ENCODE measurements at regions not wholly inside any gene's neighbourhood (a gene's known extent, or its start where the extent isn't known, plus 50 kb on each side); places are given as distances from the start of the nearest gene placed in this dataset.
"Not testable (repeated sequence)": the region's sequence is repeated elsewhere in the genome, so short reads cannot be mapped to it uniquely, and the experiment has no call there.

DNA sequence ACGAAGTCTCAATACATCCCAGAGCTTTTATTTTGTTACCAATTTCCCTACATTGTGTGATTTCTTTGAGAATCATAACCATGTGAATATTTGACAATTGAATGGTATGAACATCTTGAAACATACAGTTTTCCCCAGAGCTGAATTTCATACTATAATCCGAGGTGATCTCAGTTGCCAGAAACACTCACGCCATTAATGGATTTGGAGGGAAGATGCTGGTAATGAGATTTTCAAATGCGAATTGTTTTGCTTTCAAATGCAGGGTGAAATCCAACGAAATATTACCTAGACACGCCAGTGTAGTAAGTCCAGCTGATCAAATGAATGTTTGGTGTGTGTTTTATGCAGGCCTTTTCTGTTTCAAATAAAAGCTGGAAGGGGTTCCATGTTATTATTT lies 277.8 kb upstream of the CDH5 start:
- no peak for DNase-seq

DNA sequence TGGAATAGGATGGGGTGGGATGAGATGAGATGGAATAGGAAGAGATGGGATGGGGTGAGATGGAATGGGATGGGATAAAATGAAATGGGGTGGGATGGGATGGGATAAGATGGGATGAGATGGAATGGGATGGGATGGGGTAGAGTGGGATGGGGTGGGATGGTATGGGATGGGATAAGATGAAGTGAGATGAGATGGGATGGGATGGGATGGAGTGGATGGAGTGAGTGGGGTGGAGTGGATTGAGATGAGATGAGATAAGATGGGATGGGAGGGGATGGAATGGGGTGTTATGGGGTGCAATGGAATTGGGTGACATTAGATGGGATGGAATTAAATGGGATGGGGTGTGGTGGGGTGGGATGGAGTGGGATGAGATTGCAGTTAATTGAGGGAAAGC lies 279.2 kb upstream of the CDH5 start:
- DNase-seq: no peak

DNA sequence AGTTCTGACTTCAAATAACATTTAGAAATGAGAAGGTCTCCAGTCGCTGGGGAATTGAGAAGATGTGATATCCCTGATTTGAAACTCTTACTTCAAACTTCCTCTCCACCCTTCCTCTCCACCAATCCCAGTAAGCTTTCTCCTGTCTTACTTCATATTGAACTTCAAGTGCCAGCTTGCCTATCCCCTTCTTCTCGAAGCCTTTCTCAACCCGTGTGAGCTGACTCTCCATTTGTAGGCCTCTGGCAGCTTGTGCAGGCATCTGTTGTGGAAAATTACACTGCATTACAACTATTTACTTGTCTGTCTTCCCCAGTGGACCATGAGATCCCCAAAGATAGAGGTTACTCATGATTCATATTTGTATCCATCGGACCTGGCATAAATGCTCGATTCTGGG lies 280.8 kb upstream of the CDH5 start:
- DNase-seq: no peak

DNA sequence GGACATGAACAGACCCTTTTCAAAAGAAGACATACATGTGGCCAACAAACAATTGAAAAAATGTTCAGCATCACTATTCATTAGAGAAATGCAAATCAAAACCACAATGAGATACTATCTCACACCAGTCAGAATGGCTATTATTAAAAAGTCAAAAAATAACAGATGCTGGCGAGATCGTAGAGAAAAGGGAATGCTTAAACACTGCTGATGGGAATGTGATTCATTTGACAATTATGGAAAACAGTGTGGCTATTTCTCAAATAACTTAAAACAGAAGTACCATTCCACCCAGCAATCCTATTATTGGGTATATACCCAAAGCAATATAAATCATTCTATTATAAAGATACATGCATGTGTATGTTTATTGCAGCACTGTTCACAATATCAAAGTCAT lies 281.8 kb upstream of the CDH5 start:
- not testable (repeated sequence) for DNase-seq

- DNase-seq: no peak
Measured at GRCh38 chr16:66084306-66084705, 282.2 kb upstream of the CDH5 start.

DNA sequence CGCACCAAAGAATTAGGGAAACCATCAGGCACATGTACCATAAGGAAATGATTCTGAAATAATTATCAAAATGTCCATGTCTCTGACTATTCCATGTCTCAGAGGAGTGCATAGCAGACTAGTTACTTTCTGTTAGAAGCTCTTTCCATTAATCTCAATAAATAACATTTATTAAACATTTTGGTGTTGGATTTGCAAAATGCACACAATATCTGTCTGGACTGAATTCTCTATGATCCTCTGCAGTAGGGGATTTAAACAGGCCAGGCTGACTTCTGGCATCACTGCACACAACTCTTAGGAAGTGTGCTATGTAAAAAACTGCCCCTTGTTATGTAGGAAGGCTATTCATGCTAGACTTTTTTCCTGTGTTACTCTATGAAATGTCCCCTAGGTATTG lies 283.3 kb upstream of the CDH5 start:
- no peak for DNase-seq

GRCh38 chr16:66082424-66082823 lies 284.1 kb upstream of the CDH5 start:
- no peak for DNase-seq

- no peak for DNase-seq
Measured at GRCh38 chr16:66081775-66082366, 284.6 kb upstream of the CDH5 start.

- DNase-seq: no peak
Measured at GRCh38 chr16:66079671-66080334, 286.7 kb upstream of the CDH5 start.

- no peak for DNase-seq
Measured at GRCh38 chr16:66070140-66070917, 296.2 kb upstream of the CDH5 start.

GRCh38 chr16:66069587-66069986 lies 296.9 kb upstream of the CDH5 start:
- no peak for DNase-seq

GRCh38 chr16:66066404-66066803 lies 300.1 kb upstream of the CDH5 start:
- DNase-seq: no peak

- DNase-seq: no peak
Measured at GRCh38 chr16:66065925-66066324, 300.6 kb upstream of the CDH5 start.

DNA sequence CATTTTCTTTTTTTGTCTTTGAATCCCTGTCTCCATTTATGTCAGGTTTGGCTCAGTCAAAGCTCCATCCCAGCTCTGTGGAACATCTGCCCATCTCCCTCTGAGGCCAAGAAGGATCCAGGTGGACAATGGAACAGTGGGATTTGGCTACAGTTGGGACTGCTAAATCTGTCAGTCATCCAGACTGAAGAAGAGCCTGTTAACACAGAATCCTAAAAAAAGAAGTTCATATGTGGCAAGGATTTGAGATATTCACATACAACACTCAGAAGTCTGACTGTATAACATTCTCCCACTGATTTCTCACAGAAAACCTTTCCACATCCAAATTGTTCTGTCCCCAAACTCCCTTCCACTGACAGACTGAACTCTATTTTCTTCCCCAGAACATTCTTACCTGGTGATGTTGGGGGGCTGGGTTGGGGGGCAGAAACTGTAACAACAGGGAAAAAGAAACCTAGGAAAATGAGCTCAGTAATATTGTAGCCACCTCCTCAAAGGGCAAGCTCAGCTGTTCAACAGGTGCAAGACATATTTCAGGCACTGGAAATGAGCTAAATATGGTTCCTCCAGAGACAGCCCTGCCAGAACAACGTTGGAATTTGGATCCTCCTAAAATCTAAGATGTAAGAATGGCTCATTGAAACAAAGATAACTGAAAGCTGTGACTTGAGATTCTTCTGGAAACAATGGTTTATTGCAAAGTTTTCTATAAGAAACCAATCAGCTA lies 301.5 kb upstream of the CDH5 start:
- DNase-seq: no peak

DNA sequence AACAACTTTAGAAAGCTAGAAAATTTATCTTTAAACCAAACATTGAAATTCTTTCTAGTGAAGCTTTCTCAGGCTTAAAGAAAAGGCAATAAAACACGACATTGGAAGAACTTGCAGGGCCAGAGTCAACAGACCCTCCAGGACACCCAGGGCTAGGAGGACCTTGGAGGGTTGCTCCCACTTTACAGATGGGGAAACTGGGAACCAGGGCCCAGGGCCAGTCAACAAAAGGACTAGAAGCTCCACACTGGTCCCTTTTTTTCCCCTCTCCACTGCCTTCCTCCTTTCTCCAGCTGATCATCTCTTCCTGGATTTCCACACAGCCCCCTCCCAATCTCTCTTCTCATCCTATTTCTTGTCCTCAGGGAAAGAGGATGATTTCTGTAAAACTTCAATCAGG lies 307.7 kb upstream of the CDH5 start:
- no peak for DNase-seq

DNA sequence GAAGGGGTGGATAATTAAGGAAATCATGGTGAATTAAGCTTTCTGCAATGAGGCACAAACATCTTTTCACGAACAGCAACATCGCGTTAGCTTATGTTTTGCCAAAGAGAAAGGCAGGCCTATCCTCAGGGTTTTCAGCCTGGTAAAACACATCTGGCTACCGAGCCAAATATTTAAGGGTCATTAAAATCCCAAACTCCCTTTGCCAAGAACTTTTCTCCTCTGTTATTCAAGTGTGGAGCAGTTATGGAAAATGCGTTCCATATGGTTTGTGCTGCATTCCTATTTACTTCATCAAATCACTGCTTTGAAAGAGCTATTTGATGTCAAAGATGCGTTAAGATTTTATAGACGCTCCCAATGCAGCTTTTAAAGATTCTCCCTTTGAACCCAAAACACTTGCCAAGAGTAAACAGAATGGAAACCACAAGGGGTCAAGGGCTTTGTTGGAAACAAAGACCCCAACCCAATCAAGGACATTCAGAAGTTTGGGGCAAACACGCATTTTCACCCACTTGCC lies 308.3 kb upstream of the CDH5 start:
- DNase-seq: no peak

DNA sequence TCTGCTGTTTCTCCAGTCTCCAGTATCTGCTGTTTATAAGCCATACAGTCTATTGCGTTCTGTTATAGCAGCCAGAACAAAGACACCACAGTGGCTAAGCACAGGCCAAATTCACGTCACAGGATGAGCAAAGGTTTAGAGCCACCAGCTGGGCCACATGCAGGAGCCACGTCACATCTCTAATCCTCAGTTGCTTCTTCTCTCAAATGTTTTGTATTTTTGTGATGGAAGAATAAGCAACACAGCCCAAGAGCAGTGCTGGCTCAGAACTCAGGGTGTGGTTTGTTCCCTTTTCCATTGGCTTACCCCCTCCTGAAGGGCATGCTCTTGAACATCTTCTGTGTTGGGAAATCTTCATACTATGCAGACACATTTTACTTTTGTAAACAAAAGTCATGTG lies 309.4 kb upstream of the CDH5 start:
- DNase-seq: no peak

DNA sequence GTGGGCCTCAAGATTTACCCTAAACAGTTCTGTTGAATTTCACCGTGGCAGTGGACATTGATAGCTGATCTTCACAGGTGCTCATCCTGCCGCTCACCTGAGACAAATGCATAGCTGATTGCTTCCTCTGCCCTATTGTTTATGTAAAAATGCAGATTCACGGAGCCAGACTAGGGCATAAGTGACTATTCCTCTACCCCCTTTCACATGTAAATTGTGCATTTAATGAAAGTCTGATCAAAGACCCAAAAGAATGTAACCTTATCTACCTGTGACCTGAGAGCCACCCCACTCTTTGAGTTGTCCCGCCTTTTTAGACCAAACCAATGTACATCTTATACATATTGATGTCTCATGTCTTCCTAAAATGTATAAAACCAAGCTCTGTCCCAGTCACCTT lies 312.4 kb upstream of the CDH5 start:
- no peak for DNase-seq

- no peak for DNase-seq
Measured at GRCh38 chr16:66052745-66053144, 313.7 kb upstream of the CDH5 start.

DNA sequence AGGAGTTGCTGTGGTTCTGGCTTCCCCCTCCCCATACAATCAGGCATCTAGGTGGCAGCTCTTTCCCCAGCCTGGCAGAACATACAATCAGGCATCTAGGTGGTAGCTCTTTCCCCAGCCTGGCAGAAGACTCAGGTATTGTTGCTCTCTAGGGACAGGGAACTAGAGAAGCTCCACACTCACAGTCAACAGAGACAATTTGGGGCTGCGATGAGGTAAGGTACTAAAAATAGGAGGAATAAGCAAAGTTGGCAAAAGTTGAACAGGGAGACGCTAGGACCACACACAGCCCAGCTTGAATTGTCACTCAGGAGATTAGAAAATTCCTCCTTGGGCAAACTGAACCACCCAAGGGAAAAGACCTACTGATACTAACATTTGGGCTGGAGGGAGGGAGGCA lies 315.5 kb upstream of the CDH5 start:
- no peak for DNase-seq

GRCh38 chr16:66049865-66050264 lies 316.6 kb upstream of the CDH5 start:
- no peak for DNase-seq

GRCh38 chr16:66045626-66046025 lies 320.9 kb upstream of the CDH5 start:
- DNase-seq: no peak

DNA sequence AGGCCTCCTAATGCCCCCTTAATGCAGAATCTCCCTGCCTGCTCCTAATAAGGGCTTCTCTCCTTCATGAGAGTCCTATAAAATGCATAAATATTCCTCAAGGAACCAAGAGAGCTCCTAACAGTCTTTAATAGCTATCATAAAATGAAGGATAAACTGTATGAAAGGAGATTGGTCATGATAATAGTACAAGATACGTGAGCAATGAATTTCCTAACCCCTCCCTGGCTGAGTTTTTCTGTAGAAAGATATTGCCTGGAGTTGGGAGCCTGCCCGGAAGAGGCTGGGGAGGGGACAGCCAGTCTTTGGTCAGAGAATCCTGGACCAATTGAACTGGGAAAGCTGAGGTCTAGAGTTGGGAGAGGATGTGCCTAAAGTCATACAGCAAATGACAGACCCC lies 321.9 kb upstream of the CDH5 start:
- DNase-seq: no peak

DNA sequence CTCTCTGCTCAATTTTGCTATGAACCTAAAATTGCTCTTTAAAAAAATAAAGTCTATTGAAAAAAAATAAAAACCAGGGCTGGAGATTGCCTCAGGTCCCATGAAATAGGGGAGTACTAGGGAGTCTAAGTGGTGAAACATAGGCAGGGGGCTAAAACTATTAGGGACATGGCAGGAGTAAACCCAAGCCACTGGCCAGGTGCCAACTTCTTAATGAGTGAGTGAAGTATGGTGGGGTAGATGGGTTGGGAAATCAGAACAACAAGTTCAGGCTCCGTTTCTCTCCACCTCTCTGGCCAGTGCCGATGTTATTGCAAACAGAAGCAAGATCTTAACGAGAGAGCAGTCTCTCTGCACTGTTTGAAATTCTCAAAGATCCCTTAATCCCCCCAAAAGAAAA lies 322.4 kb upstream of the CDH5 start:
- DNase-seq: no peak

All from NCI-H1417 (cell line).